HEK293 (cell line): ENCODE measurements at regions not wholly inside any gene's neighbourhood (a gene's known extent, or its start where the extent isn't known, plus 50 kb on each side); places are given as distances from the start of the nearest gene placed in this dataset.

Source experiments
- CTCF ChIP-seq: fragments of 450-650 bp; formaldehyde crosslinking; IDR thresholded peaks from 2 replicates; pipeline ENCODE4 v1.5.1; 2016; ENCODE audit warnings: missing biosample characterization, missing genetic modification characterization
- PRDM10 ChIP-seq: fragments of 450-650 bp; formaldehyde crosslinking; IDR thresholded peaks from 2 replicates; pipeline ENCODE4 v1.5.1; 2016; ENCODE audit warnings: missing biosample characterization, missing genetic modification characterization
- ZNF239 ChIP-seq: fragments of 450-650 bp; formaldehyde crosslinking; IDR thresholded peaks from 2 replicates; pipeline ENCODE4 v1.5.1; 2016; ENCODE audit warnings: missing biosample characterization, missing genetic modification characterization
- ZNF292 ChIP-seq: fragments of 450-650 bp; formaldehyde crosslinking; IDR thresholded peaks from 2 replicates; pipeline ENCODE4 v1.5.1; 2016; ENCODE audit warnings: low read depth, missing biosample characterization, missing genetic modification characterization, borderline replicate concordance
- ZNF398 ChIP-seq: fragments of 450-650 bp; formaldehyde crosslinking; IDR thresholded peaks from 2 replicates; pipeline ENCODE4 v1.5.1; 2017; ENCODE audit warnings: missing biosample characterization, missing genetic modification characterization
- ZNF473 ChIP-seq: fragments of 450-650 bp; formaldehyde crosslinking; IDR thresholded peaks from 2 replicates; pipeline ENCODE4 v1.5.1; 2017; ENCODE audit warnings: missing biosample characterization, missing genetic modification characterization
- ZNF645 ChIP-seq: fragments of 450-650 bp; formaldehyde crosslinking; IDR thresholded peaks from 2 replicates; pipeline ENCODE4; 2016; ENCODE audit warnings: missing biosample characterization, missing genetic modification characterization

- TF ChIP-seq CTCF (tag by site-specific recombination) (no peak), ZNF645 (tag by site-specific recombination) (no peak), ZNF398 (no peak), ZNF292 (tag by site-specific recombination) (no peak), PRDM10 (no peak), ZNF239 (tag by site-specific recombination) (no peak), ZNF473 (tag by site-specific recombination) (no peak)
These were observed 334.7 kb downstream of the BMP4 start for GRCh38 chr14:53621921-53622320.
